HG02610 (cell line): ENCODE measurements at regions not wholly inside any gene's neighbourhood (a gene's known extent, or its start where the extent isn't known, plus 50 kb on each side); places are given as distances from the start of the nearest gene placed in this dataset.
"Not testable (repeated sequence)": the region's sequence is repeated elsewhere in the genome, so short reads cannot be mapped to it uniquely, and the experiment has no call there.

ENCODE experiments used
- ATAC-seq: cut with Tn5 transposase; IDR thresholded peaks from one replicate; pipeline ENCODE4 v1.9.1; 2021; ENCODE audit warnings: mild to moderate bottlenecking, moderate library complexity; ENCODE audit not compliant: unreplicated experiment

DNA sequence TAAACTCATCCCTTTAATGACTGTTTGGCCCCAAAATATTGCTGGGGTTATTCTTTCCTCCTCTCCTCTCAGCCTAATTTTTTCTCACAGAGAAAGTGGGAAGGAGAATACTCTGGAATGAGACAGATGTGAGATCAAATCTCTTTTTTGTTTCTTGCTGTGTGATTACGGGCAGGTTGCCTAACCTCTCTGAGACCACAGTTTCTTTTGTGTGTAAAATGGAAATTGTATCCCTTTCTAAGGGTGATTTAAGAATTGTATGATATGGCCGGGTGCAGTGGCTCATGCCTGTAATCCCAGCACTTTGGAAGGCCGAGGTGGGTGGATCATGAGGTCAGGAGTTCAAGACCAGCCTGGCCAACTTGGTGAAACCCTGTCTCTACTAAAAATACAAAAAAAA, 111.5 kb upstream of the MRPS22 start:
- ATAC-seq = not testable (repeated sequence)

GRCh38 chr3:139234491-139234890, 109.3 kb upstream of the MRPS22 start:
- ATAC-seq = no peak

DNA sequence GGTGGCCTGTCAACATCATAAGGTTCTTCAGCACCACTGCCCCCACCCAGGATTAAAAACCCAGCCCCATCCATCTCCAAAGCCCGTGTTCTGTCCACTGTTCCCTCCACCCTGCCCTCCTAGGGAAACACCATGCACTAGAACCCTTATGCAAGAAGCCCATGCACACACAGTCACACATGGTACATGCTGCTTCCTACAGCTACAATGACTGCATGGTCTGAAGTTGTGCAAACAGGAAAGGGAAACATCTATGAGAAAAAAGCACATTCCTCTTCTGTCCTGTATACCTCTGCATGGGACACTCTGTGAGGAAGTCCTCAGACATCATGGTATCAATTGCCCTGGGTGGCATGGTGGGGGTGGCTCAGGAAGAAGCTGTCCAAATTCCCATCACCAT, 108.6 kb upstream of the MRPS22 start:
- ATAC-seq = no peak

- no peak for ATAC-seq
Measured at GRCh38 chr3:139236336-139236735, 107.5 kb upstream of the MRPS22 start.

DNA sequence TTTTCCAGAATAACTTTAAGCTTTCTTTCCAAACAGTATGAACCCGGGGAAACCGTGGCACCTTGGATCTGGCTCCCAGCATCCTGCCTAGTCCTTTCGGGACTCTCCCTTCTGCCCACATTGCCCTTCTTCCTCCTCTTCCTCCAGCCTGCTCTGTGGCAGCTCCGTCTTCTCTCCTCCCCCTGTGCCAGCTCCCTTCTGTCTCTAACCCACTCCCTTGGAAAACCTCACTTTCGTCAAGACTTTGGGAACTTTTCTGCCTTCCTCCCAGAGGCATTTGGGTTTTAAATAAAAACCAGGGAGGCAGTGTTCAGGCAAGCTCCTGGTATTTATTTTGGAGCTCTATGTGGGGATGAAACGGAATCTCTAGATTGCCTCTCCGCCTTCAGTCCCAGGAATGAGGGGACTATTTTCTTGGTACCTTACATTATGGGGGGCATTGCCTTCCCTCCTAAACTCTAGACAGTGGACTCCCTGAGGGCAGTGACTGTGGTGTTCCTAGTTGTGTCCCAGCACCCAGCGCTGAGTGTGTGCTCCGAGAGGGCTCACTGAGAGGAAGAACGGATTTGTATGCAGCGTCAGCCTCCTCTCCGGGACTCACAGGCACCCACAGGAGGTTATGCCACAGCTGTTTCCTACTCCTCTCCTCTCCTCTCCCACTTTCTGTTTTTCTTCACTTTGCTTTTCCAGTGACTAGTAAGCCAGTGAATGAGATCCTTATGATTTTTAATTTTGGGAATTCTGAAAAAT, 105.4 kb upstream of the MRPS22 start:
- ATAC-seq = no peak

DNA sequence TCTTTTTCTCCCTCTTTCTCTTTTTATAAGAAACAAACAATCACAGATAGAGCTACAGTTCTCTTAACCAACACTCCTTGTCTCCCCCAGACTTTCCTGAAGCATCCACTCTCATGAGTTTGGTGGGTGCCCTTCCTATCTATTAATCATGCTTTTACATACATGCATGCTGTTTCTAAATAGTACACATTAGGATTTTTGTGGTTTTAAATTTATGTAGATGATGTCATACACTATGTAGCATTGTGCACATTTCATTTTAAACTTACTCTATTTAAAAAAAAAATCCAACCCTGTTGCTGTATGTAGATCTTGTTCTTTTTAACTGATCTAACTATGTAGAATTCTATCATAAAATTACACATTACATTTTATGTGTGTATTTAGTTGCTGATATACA, 104.3 kb upstream of the MRPS22 start:
- no peak for ATAC-seq

GRCh38 chr3:139241783-139242182, 102.0 kb upstream of the MRPS22 start:
- ATAC-seq = no peak

DNA sequence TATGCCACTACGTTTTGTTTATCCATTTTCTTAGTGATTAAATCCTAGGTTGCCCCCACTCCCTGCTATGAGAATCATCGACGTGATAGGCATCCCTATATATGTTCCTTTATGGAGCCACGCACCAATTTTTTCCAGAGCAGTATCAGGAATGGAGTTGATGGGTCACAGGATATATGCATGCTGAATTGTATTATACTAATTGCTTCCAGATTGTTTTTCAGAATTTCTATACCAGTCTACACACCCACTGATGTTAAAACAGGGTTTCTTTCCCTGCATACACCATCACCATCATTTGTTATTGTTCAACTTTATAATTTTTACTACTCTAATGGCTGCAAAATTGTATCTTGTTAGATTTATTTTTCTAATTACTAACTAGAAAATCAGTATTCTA, 100.1 kb upstream of the MRPS22 start:
- no peak for ATAC-seq

- no peak for ATAC-seq
Measured at GRCh38 chr3:139248593-139249255, 95.1 kb upstream of the MRPS22 start.

DNA sequence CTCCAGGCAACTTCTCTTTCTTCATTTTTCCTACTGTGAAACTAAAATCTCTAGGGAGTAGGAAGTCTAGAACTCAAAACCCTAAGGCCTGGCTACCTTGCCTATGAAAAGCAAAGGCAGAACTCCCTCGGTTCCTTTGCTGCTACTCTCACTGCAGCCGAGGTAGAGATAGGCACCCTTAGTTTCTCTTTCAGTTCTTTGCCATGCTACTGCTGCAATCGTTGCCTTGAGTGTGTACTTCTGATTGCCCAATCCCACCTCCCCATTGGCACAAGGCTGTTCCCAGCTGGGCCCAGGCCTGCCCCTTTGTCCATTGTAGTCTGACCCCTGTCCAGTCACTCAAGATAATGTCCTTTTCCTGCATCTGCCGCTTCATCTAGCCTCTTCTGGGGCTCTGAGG, 92.3 kb upstream of the MRPS22 start:
- no peak for ATAC-seq

DNA sequence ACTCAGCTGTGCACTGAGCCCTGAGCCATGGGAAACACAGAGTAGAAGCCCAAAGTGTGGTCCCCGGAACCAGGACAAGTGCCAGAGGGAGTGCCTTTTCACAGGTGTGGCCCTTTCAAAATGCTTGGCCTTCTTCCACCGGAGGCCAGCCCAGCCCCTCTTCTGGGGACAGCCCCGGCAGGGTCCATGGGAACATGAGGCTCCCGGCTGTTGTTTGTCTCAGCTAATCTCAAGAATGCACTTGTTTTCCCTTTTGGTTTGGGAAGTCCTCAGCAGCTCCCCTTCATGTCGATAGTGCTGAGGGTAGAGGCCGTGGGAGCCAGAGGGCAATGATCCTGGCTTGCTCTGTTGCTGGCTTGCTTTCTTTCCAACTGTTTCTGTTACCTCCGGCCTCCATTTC, 91.1 kb upstream of the MRPS22 start:
- ATAC-seq = no peak

GRCh38 chr3:139258276-139258675, 85.5 kb upstream of the MRPS22 start:
- no peak for ATAC-seq

- no peak for ATAC-seq
Measured at GRCh38 chr3:139259398-139259797, 84.4 kb upstream of the MRPS22 start.

- ATAC-seq = no peak
Measured at GRCh38 chr3:139260041-139260486, 83.8 kb upstream of the MRPS22 start.

DNA sequence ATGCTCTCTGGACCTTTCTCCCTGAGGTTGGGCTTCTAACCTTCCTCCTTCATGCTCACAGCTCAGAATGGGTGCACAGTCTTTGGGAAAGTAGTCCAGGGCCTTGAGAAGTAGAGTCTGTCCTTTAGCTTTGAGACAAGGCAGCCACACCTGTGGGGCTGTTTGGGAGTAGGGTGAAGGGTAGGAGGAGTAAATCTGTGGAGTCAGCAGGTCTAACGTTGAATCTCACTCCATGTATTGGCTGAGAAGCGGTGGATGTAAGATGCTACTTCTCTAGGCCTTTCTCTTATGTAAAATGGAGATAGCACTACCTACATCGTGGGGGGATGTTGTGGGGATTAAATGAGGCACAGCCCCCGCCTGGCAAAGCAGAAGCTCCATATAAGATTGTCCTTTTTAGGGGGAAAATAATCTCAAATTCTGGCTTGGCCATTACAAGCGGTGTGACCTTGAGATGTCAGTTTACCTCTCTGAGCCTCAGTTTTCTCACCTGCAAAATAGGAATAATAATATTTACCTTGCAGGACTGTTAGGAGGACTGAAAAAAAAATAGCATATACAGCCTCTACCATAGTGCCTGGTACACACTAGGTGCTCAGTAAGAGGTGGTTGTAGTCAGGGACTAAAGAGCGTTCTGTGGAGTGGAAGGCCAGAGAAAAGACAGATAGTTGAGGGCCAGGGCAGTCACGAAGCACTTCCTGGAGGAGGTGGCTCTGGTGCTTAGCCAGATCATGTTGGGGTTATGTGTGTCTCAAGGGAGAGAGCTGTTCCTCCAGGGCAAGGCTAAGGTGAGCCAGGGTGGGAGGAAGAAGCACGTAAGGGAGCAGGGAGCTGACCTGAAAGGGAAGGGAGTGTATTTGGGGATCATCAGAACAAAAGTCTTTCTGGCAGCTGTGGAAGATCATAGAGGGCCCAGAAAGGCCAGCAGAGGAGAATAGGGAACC, 82.8 kb upstream of the MRPS22 start:
- no peak for ATAC-seq

DNA sequence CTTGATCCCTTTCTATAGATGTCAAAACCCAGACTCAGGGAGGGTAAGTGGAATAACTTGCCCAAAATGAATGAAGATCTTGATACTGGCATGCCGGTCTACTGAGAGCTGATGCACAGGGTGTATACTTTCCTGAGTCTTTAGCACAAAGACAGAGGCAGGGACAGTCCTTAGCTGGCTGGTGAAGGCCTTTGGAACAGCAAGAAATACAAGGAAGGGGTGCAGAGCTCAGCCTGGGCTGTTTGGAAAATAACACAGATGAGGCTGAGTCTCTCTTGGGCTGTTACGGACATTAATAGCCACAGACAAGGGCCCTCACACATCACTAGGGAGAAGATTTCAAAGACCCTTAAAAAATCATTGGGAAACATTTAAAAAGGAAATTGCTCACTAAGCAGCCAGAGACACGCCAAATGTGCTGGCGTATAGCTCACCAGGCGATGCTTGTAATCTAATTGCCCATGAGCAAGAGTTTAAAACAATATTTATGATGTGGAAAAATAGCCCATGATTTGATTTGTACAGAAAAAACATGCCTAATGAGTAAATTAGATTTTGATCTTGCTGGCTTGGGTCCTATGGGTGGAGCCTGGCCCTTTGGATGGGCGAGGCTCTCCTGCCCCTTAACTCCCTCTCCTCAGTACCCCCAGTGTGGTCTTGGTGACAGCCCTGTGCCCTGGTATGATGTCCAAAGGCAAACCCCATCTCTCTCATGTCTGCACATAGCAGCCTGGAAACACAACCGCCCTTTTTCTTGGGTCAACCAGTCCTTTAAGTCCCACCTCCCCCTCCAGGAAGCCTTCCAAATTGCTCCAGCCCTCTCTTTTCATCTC, 81.8 kb upstream of the MRPS22 start:
- ATAC-seq = no peak

DNA sequence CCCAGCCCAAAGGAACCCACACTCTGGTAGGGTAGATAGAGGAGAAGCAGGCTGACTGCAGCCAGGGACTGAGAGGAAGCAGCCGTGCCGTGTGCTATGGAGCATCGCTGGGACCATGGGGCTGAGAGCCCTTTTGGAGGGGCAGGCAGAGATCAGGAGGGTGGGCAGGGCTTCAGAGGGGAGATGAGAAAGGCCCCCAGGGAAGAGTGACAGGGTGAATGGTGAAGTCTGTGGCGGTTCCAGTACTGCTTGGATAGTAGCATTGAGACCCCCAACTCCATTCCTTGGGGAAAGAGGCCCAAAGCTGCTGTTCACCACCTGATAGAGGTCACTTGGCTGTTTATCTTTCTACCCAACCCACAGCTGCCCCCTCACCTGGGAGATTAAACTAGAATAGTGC, 80.0 kb upstream of the MRPS22 start:
- no peak for ATAC-seq

DNA sequence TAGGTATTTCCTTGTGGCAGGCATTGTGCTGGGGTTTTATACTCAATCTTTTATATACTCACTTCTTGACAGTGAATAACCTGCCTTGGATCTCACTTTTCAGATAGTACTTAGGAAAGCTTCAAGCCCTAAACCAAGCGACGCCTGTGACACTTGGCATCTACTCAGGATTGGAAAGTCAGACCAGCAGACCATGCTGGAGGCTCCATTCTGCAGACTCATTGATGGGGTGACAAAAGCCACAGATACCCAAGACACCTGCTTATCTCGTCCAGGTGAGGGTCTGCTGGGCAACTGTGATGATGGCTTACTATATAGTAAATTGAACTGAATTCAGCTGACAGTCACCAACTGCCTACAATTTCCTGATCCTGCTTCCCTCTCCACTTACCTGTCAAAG, 79.4 kb upstream of the MRPS22 start:
- no peak for ATAC-seq

DNA sequence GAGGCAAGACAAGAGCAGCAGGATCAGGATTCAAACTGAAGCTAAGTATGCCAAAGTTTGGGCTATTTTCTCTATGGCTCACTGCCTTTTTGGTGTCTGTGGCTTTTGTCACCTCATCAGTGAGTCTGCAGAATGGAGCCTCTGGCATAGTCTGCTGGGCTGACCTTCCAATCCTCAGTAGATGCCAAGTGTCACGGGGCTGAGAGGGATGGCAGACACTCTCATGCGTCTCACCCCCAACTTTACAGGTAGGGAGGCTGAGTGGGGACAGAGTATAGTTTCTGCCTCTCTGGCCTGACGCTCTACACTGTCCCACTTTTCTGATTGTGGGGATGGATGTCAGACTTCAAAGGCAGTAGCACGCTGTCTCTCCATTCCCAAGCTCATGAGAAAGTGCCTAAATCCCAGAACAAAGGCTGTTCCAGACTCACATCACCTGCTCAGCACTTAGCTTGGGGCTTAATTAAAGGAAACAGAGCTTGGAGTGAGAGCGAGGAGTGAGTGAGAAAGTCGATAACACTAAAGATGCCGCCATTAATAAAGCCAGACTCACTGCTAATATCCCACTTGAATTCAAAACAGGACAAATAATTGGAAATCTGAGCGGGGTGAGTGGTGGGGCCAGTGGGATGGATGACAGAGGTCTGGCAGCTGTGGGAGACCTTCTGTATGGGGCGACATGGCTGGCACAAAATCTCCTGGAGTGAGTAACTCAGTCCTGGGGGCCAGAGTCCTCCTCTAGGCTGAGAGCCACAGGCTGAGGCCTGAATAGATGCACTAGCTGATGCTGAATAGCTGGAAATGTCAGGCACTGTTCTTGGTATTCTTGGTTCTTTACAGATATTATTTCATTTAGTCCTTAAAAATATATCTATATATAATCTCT, 78.4 kb upstream of the MRPS22 start:
- no peak for ATAC-seq
